ENCODE measurements at regions not wholly inside any gene's neighbourhood (a gene's known extent, or its start where the extent isn't known, plus 50 kb on each side); places are given as distances from the start of the nearest gene placed in this dataset.

DNA sequence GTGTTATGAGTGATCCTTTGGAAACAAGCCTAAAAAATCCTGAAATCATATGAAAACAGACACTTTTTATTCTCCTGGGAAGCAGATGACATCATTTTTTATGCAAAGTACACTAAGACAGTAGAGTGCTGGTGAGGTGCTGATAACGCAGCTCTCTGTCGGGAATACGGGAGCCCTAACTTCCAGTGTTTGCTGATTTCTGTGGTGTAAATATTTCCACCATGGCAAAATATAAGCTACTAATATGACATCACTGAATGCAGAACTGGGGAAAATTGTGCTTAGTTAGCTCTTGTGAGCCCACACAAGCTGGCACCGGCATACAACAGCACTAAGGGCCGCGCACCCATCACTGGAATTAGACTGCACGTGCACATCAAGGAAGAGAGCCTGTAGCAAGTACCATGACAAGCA, 82.6 kb downstream of the FAM76B start:
- intact Hi-C loops (cut with micrococcal nuclease) (loop anchor here (5.0 to 10.0 kb wide), 2 partner anchors 55 to 302 kb away; no protein-coding TSS in a partner anchor), in situ Hi-C loops (cut with MboI; ENCODE audit: low sequenced_read_pairs) (loop anchor here (5.0 kb wide), 1 partner anchor 550 kb away; no protein-coding TSS in a partner anchor), dilution Hi-C loops (cut with HindIII; ENCODE audit: low sequenced_read_pairs, unreplicated experiment) (no loop called here)
- DNase-seq (no peak), ATAC-seq (ENCODE audit: low read depth) (no peak)
- no peaks in the 10 kb centered on the region for H3K79me1 ChIP-seq (ENCODE audit: low read depth in 1 of 2, low read length in 2 of 2)
- H3K9ac ChIP-seq (ENCODE audit: low read depth, low read length), result no peak overlapping the region
- no peak overlapping the region for H3K14ac ChIP-seq (replicated peaks; ENCODE audit: low read depth, low read length)
- no peak overlapping the region for H3K4me2 ChIP-seq (ENCODE audit: low read depth, low read length)
- no peak for TF ChIP-seq MAFK (IDR thresholded peaks at IDR 0.05; ENCODE audit: low read depth, low read length)
- no peak for TF ChIP-seq FOS (IDR thresholded peaks at IDR 0.05; ENCODE audit: low read depth, low read length)
- no peak for TF ChIP-seq NFE2L2 (IDR thresholded peaks at IDR 0.05; ENCODE audit: low read depth, low read length)
- no peak for TF ChIP-seq CEBPB (IDR thresholded peaks at IDR 0.05; ENCODE audit: low read depth, low read length)
- no peak for TF ChIP-seq MAZ (IDR thresholded peaks at IDR 0.05; ENCODE audit: borderline replicate concordance, low read depth, low read length)
- TF ChIP-seq MXI1 (IDR thresholded peaks at IDR 0.05; ENCODE audit: borderline replicate concordance, low read depth, low read length), result no peak
- TF ChIP-seq RCOR1 (IDR thresholded peaks at IDR 0.05; ENCODE audit: insufficient replicate concordance, low read length), result no peak
- no peak for TF ChIP-seq CHD1 (IDR thresholded peaks at IDR 0.05; ENCODE audit: low read depth, low read length)
- TF ChIP-seq, protein P1, sequence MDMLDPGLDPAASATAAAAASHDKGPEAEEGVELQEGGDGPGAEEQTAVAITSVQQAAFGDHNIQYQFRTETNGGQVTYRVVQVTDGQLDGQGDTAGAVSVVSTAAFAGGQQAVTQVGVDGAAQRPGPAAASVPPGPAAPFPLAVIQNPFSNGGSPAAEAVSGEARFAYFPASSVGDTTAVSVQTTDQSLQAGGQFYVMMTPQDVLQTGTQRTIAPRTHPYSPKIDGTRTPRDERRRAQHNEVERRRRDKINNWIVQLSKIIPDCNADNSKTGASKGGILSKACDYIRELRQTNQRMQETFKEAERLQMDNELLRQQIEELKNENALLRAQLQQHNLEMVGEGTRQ (IDR thresholded peaks at IDR 0.05; ENCODE audit: low read depth, low read length), result no peak
- TF ChIP-seq, protein P2, sequence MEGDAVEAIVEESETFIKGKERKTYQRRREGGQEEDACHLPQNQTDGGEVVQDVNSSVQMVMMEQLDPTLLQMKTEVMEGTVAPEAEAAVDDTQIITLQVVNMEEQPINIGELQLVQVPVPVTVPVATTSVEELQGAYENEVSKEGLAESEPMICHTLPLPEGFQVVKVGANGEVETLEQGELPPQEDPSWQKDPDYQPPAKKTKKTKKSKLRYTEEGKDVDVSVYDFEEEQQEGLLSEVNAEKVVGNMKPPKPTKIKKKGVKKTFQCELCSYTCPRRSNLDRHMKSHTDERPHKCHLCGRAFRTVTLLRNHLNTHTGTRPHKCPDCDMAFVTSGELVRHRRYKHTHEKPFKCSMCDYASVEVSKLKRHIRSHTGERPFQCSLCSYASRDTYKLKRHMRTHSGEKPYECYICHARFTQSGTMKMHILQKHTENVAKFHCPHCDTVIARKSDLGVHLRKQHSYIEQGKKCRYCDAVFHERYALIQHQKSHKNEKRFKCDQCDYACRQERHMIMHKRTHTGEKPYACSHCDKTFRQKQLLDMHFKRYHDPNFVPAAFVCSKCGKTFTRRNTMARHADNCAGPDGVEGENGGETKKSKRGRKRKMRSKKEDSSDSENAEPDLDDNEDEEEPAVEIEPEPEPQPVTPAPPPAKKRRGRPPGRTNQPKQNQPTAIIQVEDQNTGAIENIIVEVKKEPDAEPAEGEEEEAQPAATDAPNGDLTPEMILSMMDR (conservative IDR thresholded peaks at IDR 0.05; ENCODE audit: low read depth, low read length), result no peak
- TF ChIP-seq ELK1 (IDR thresholded peaks at IDR 0.05; ENCODE audit: borderline replicate concordance, low read depth, low read length), result no peak
- no peak for TF ChIP-seq RFX5 (IDR thresholded peaks at IDR 0.05; ENCODE audit: low read depth, low read length)
- no peak for TF ChIP-seq POLR2A (IDR thresholded peaks at IDR 0.05; ENCODE audit: low read depth, low read length)
- no peak for TF ChIP-seq BHLHE40 (IDR thresholded peaks at IDR 0.05; ENCODE audit: low read depth, low read length)
- no peak for TF ChIP-seq SMC3 (IDR thresholded peaks at IDR 0.05; ENCODE audit: low read depth, low read length)
- no peak for TF ChIP-seq RAD21 (IDR thresholded peaks at IDR 0.05; ENCODE audit: low read length)
- H2AFZ ChIP-seq (replicated peaks; ENCODE audit: low read length, poor library complexity), result no peak overlapping the region
- H3K4me3 ChIP-seq (ENCODE audit: insufficient read depth, low read depth, low read length), result no peak overlapping the region
- no peaks in the 10 kb centered on the region for H3K9me1 ChIP-seq (ENCODE audit: insufficient read depth, low read length)
- H2BK15ac ChIP-seq (ENCODE audit: low read depth, low read length), result no peak overlapping the region
- peaks cover 16% of the 10 kb centered on the region for H3K27me3 ChIP-seq (ENCODE audit: control insufficient read depth, insufficient read depth, low read length)
- H3K18ac ChIP-seq (ENCODE audit: low read depth, low read length), result no peak overlapping the region
- no peak overlapping the region for H2BK5ac ChIP-seq (ENCODE audit: low read depth, low read length, poor library complexity, severe bottlenecking)
- no peak overlapping the region for H4K5ac ChIP-seq (ENCODE audit: low read depth, low read length)
- H4K8ac ChIP-seq (ENCODE audit: low read depth in 2 of 2, low read length in 2 of 2), result no peak overlapping the region
- no peak overlapping the region for H2AK5ac ChIP-seq (ENCODE audit: low read depth, low read length)
- WGBS, 2 experiments (ENCODE audit: extremely low coverage in 2 of 2, insufficient read length in 1 of 2), result 96% methylated on average over 3 of the region's 7 CpGs; no CpG with 5 or more reads in 1 of the 2 experiments
- H3K9me3 ChIP-seq (ENCODE audit: control insufficient read depth, insufficient read depth, low read length), result no peaks in the 10 kb centered on the region
- POLR2A ChIA-PET (ENCODE audit: unreplicated experiment), result no interaction called here
- H3K23ac ChIP-seq (ENCODE audit: low read depth, low read length), result no peak overlapping the region
- no peak overlapping the region for H3K4ac ChIP-seq (ENCODE audit: low read depth, low read length)
- H3K27ac ChIP-seq (ENCODE audit: insufficient read depth, low read length), result no peak overlapping the region
- H3K4me1 ChIP-seq (ENCODE audit: control insufficient read depth, insufficient read depth, low read length), result peaks cover 6% of the 10 kb centered on the region
- no peak overlapping the region for H4K91ac ChIP-seq (ENCODE audit: insufficient read depth, low read depth, low read length)
- CTCF ChIA-PET, result interaction anchor here (0.9 to 3.1 kb wide), 2 partner anchors 554 to 640 kb away, joined by 3 to 45 read pairs; partner anchors contain the start of gene SRSF8
- H4K20me1 ChIP-seq (ENCODE audit: insufficient read depth, low read length), result no peaks in the 10 kb centered on the region
- no TSS peak for BruUV-seq (replicated peaks)
- H3K56ac ChIP-seq (ENCODE audit: extremely low read depth, insufficient read depth, low read length), result no peak overlapping the region
- H2BK120ac ChIP-seq (ENCODE audit: low read depth, low read length), result no peak overlapping the region
- no peaks in the 10 kb centered on the region for H3K36me3 ChIP-seq (ENCODE audit: control insufficient read depth, insufficient read depth, low read length)
- H2AK9ac ChIP-seq (replicated peaks; ENCODE audit: low read depth, low read length, poor library complexity), result no peak overlapping the region
- H2BK20ac ChIP-seq (ENCODE audit: low read depth, low read length), result no peak overlapping the region

Measured in IMR-90 (cell line).